ENCODE measurements at regions not wholly inside any gene's neighbourhood (a gene's known extent, or its start where the extent isn't known, plus 50 kb on each side); places are given as distances from the start of the nearest gene placed in this dataset.

- TF ChIP-seq GATA2 (IDR thresholded peaks at IDR 0.05; ENCODE audit: low read depth, low read length): no peak
- TF ChIP-seq GATA3 (IDR thresholded peaks at IDR 0.05; ENCODE audit: low read depth, low read length): no peak
Observed at GRCh38 chr12:131380220-131380964, 330.5 kb upstream of the SFSWAP start.

- TF ChIP-seq GATA2 (IDR thresholded peaks at IDR 0.05; ENCODE audit: low read depth, low read length): no peak
- TF ChIP-seq GATA3 (IDR thresholded peaks at IDR 0.05; ENCODE audit: low read depth, low read length): no peak
Observed at GRCh38 chr12:131380965-131381705, 329.8 kb upstream of the SFSWAP start.

GRCh38 chr12:131381716-131382430, 329.0 kb upstream of the SFSWAP start:
- TF ChIP-seq GATA2 (IDR thresholded peaks at IDR 0.05; ENCODE audit: low read depth, low read length) (no peak), GATA3 (IDR thresholded peaks at IDR 0.05; ENCODE audit: low read depth, low read length) (no peak)

GRCh38 chr12:131383291-131383690, 327.6 kb upstream of the SFSWAP start:
- TF ChIP-seq GATA3 (IDR thresholded peaks at IDR 0.05; ENCODE audit: low read depth, low read length): no peak
- no peak for TF ChIP-seq GATA2 (IDR thresholded peaks at IDR 0.05; ENCODE audit: low read depth, low read length)

- TF ChIP-seq GATA3 (IDR thresholded peaks at IDR 0.05; ENCODE audit: low read depth, low read length) (no peak), GATA2 (IDR thresholded peaks at IDR 0.05; ENCODE audit: low read depth, low read length) (no peak)
Observed at GRCh38 chr12:131383741-131384543, 326.9 kb upstream of the SFSWAP start.

- no peak for TF ChIP-seq GATA3 (IDR thresholded peaks at IDR 0.05; ENCODE audit: low read depth, low read length)
Observed at GRCh38 chr12:131384544-131384855, 326.4 kb upstream of the SFSWAP start.

GRCh38 chr12:131385313-131386166, 325.4 kb upstream of the SFSWAP start:
- no peak for TF ChIP-seq GATA3 (IDR thresholded peaks at IDR 0.05; ENCODE audit: low read depth, low read length)
- TF ChIP-seq GATA2 (IDR thresholded peaks at IDR 0.05; ENCODE audit: low read depth, low read length): no peak

- no peak for TF ChIP-seq GATA2 (IDR thresholded peaks at IDR 0.05; ENCODE audit: low read depth, low read length)
- no peak for TF ChIP-seq GATA3 (IDR thresholded peaks at IDR 0.05; ENCODE audit: low read depth, low read length)
Observed at GRCh38 chr12:131386167-131386521, 324.7 kb upstream of the SFSWAP start.

GRCh38 chr12:131386781-131387180, 324.1 kb upstream of the SFSWAP start:
- TF ChIP-seq GATA2 (IDR thresholded peaks at IDR 0.05; ENCODE audit: low read depth, low read length) (no peak), GATA3 (IDR thresholded peaks at IDR 0.05; ENCODE audit: low read depth, low read length) (no peak)

- TF ChIP-seq GATA3 (IDR thresholded peaks at IDR 0.05; ENCODE audit: low read depth, low read length): no peak
- no peak for TF ChIP-seq GATA2 (IDR thresholded peaks at IDR 0.05; ENCODE audit: low read depth, low read length)
Observed at GRCh38 chr12:131387281-131388163, 323.4 kb upstream of the SFSWAP start.

- TF ChIP-seq GATA2 (IDR thresholded peaks at IDR 0.05; ENCODE audit: low read depth, low read length) (no peak), GATA3 (IDR thresholded peaks at IDR 0.05; ENCODE audit: low read depth, low read length) (no peak)
Observed at GRCh38 chr12:131389054-131390013, 321.6 kb upstream of the SFSWAP start.
